MM.1S (cell line): ENCODE measurements at regions not wholly inside any gene's neighbourhood (a gene's known extent, or its start where the extent isn't known, plus 50 kb on each side); places are given as distances from the start of the nearest gene placed in this dataset.
"Not testable (repeated sequence)": the region's sequence is repeated elsewhere in the genome, so short reads cannot be mapped to it uniquely, and the experiment has no call there.

Experiments
- DNase-seq: peaks from one replicate; pipeline ENCODE4 v3.0.0-alpha.2; 2015
- H2AFZ ChIP-seq: fragments of 300-600 bp; sonication (generic); 2 replicates; pipeline ENCODE4 v1.6.0; 2016; ENCODE audit warnings: antibody characterized with exemption, low read length
- H3F3A ChIP-seq: fragments of 300-600 bp; sonication (generic); 2 replicates; pipeline ENCODE4 v1.6.1; 2016; ENCODE audit warnings: mild to moderate bottlenecking, antibody characterized with exemption, low read length, moderate library complexity, mixed read lengths; ENCODE audit not compliant: insufficient read depth
- H3K27ac ChIP-seq: fragments of 300-600 bp; sonication (generic); 2 replicates; pipeline ENCODE4 v1.5.1; 2016; ENCODE audit warnings: mild to moderate bottlenecking, low read length
- H3K27me3 ChIP-seq: fragments of 300-600 bp; sonication (generic); replicated peaks from 2 replicates; pipeline ENCODE4 v1.6.0; 2016; ENCODE audit warnings: low read length; ENCODE audit not compliant: insufficient read depth
- H3K36me3 ChIP-seq: fragments of 300-600 bp; sonication (generic); replicated peaks from 2 replicates; pipeline ENCODE4 v1.6.1; 2016; ENCODE audit warnings: mild to moderate bottlenecking, low read length, mixed read lengths; ENCODE audit not compliant: insufficient read depth
- H3K4me1 ChIP-seq: fragments of 300-600 bp; sonication (generic); 2 replicates; pipeline ENCODE4 v1.6.1; 2016; ENCODE audit warnings: low read length, mixed read lengths
- H3K4me2 ChIP-seq: fragments of 300-600 bp; sonication (generic); 2 replicates; pipeline ENCODE4 v1.6.0; 2016; ENCODE audit warnings: low read depth, low read length
- H3K4me3 ChIP-seq: fragments of 300-600 bp; sonication (generic); 2 replicates; pipeline ENCODE4 v1.5.1; 2016; ENCODE audit warnings: low read length, mixed read lengths
- H3K79me2 ChIP-seq: fragments of 300-600 bp; sonication (generic); 2 replicates; pipeline ENCODE4 v1.6.1; 2016; ENCODE audit warnings: mixed run types, low read length, mixed read lengths
- H3K9ac ChIP-seq: fragments of 300-600 bp; sonication (generic); 2 replicates; pipeline ENCODE4 v1.6.1; 2016; ENCODE audit warnings: low read length, mixed read lengths
- H3K9me2 ChIP-seq: fragments of 300-600 bp; sonication (generic); replicated peaks from 2 replicates; pipeline ENCODE4 v1.6.1; 2016; ENCODE audit warnings: mild to moderate bottlenecking, low read length, mixed read lengths; ENCODE audit not compliant: insufficient read depth
- H3K9me3 ChIP-seq: fragments of 300-600 bp; sonication (generic); replicated peaks from 2 replicates; pipeline ENCODE4 v1.6.1; 2016; ENCODE audit warnings: mild to moderate bottlenecking, low read length, mixed read lengths; ENCODE audit not compliant: insufficient read depth
- H4K20me1 ChIP-seq: fragments of 300-600 bp; sonication (generic); 2 replicates; pipeline ENCODE4 v1.6.1; 2016; ENCODE audit warnings: mild to moderate bottlenecking, low read length, moderate library complexity, mixed read lengths; ENCODE audit not compliant: insufficient read depth
- EZH2 ChIP-seq: fragments of 300-600 bp; sonication (generic); optimal IDR thresholded peaks from 2 replicates; pipeline ENCODE3; 2017; ENCODE audit warnings: low read depth, mild to moderate bottlenecking, antibody characterized with exemption, low read length, mixed read lengths
- EZH2phosphoT487 ChIP-seq: fragments of 300-600 bp; sonication (generic); IDR thresholded peaks from 2 replicates; pipeline ENCODE4 v1.6.1; 2018; ENCODE audit warnings: antibody characterized with exemption, low read length
- TF ChIP-seq, protein P1 (sequence below): fragments of 300-600 bp; sonication (generic); IDR thresholded peaks from 2 replicates; pipeline ENCODE4 v1.5.1; 2016; ENCODE audit warnings: antibody characterized with exemption, low read length, mixed read lengths

DNA sequence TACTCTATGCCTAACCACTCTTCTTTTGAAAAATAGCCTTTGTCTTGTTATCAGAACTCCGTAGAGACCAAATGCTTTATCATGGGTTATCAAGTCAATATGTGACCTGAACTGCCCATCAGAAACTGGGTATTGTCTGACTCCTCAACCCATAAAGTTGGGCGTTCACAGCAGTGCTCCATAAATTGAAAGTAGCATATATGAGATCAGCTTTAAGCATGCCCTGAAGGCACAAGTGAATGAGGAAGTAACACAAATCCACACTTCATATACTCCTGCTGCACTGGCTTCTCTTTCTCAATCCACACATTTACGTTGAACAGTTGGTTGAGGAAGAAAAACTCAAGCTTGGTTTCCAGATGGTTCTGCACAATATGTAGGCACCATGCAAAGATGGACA lies 1106.0 kb downstream of the STIM2 start:
- Histone ChIP-seq H4K20me1 (no peaks in the 10 kb centered on the region), H3F3A (no peaks in the 10 kb centered on the region), H3K79me2 (no peaks in the 10 kb centered on the region), H3K36me3 (no peaks in the 10 kb centered on the region), H3K27me3 (no peaks in the 10 kb centered on the region), H3K9ac (no peak overlapping the region), H3K4me1 (no peaks in the 10 kb centered on the region), H3K4me2 (no peak overlapping the region), H3K9me2 (no peaks in the 10 kb centered on the region), H3K4me3 (no peak overlapping the region), H3K9me3 (no peaks in the 10 kb centered on the region), H2AFZ (no peak overlapping the region), H3K27ac (no peak overlapping the region)
- DNase-seq = no peak
- TF ChIP-seq EZH2phosphoT487 (no peak), EZH2 (no peak)
- TF ChIP-seq, protein P1, sequence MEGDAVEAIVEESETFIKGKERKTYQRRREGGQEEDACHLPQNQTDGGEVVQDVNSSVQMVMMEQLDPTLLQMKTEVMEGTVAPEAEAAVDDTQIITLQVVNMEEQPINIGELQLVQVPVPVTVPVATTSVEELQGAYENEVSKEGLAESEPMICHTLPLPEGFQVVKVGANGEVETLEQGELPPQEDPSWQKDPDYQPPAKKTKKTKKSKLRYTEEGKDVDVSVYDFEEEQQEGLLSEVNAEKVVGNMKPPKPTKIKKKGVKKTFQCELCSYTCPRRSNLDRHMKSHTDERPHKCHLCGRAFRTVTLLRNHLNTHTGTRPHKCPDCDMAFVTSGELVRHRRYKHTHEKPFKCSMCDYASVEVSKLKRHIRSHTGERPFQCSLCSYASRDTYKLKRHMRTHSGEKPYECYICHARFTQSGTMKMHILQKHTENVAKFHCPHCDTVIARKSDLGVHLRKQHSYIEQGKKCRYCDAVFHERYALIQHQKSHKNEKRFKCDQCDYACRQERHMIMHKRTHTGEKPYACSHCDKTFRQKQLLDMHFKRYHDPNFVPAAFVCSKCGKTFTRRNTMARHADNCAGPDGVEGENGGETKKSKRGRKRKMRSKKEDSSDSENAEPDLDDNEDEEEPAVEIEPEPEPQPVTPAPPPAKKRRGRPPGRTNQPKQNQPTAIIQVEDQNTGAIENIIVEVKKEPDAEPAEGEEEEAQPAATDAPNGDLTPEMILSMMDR = no peak

DNA sequence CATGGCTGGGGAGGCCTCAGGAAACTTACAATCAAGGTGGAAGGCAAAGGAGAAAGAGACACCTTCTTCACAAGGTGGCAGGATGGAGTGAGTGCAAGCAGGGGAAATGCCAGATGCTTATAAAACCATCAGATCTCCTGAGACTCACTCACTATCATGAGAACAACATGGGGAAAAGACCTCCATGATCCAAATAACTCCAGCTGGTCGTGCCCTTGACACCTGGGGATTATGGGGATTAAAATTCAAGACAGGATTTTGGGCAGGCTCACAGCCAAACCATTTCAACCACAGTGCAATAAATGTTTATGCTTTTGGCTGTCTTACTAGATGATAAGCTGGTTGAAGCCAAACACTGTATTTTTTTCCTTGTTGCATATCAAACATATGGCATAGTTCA lies 1112.4 kb downstream of the STIM2 start:
- Histone ChIP-seq H3K4me1 (no peaks in the 10 kb centered on the region), H3K9me3 (no peaks in the 10 kb centered on the region), H3K27me3 (no peaks in the 10 kb centered on the region), H3K27ac (no peak overlapping the region), H3K79me2 (no peaks in the 10 kb centered on the region), H2AFZ (no peak overlapping the region), H3F3A (no peaks in the 10 kb centered on the region), H3K36me3 (no peaks in the 10 kb centered on the region), H4K20me1 (no peaks in the 10 kb centered on the region), H3K4me2 (no peak overlapping the region), H3K9me2 (no peaks in the 10 kb centered on the region), H3K4me3 (no peak overlapping the region), H3K9ac (no peak overlapping the region)
- DNase-seq = no peak
- TF ChIP-seq EZH2 (no peak), EZH2phosphoT487 (no peak)
- TF ChIP-seq, protein P1 = no peak

- no peaks in the 10 kb centered on the region for H3K9me3 ChIP-seq
- no peak overlapping the region for H3K4me3 ChIP-seq
- no peaks in the 10 kb centered on the region for H3K79me2 ChIP-seq
- H3K4me2 ChIP-seq = no peak overlapping the region
- no peaks in the 10 kb centered on the region for H3K4me1 ChIP-seq
- H3K27me3 ChIP-seq = no peaks in the 10 kb centered on the region
- no peaks in the 10 kb centered on the region for H3F3A ChIP-seq
- H3K36me3 ChIP-seq = no peaks in the 10 kb centered on the region
- no peak overlapping the region for H3K9ac ChIP-seq
- TF ChIP-seq, protein P1 = no peak
- TF ChIP-seq EZH2phosphoT487 = no peak
- H4K20me1 ChIP-seq = no peaks in the 10 kb centered on the region
- no peak overlapping the region for H2AFZ ChIP-seq
- no peaks in the 10 kb centered on the region for H3K9me2 ChIP-seq
- H3K27ac ChIP-seq = no peak overlapping the region
- DNase-seq = no peak
Observed at GRCh38 chr4:27973700-27974099, 1113.1 kb downstream of the STIM2 start.

GRCh38 chr4:27974339-27974738 lies 1113.7 kb downstream of the STIM2 start:
- H2AFZ ChIP-seq = no peak overlapping the region
- no peak for DNase-seq
- no peaks in the 10 kb centered on the region for H3K9me3 ChIP-seq
- TF ChIP-seq, protein P1 = no peak
- TF ChIP-seq EZH2phosphoT487 (no peak), EZH2 (no peak)
- H3K9ac ChIP-seq = no peak overlapping the region
- no peaks in the 10 kb centered on the region for H3F3A ChIP-seq
- H3K4me3 ChIP-seq = no peak overlapping the region
- H3K9me2 ChIP-seq = no peaks in the 10 kb centered on the region
- H3K27me3 ChIP-seq = no peaks in the 10 kb centered on the region
- H3K4me1 ChIP-seq = no peaks in the 10 kb centered on the region
- H4K20me1 ChIP-seq = no peaks in the 10 kb centered on the region
- no peaks in the 10 kb centered on the region for H3K79me2 ChIP-seq
- no peak overlapping the region for H3K4me2 ChIP-seq
- H3K27ac ChIP-seq = no peak overlapping the region
- no peaks in the 10 kb centered on the region for H3K36me3 ChIP-seq

- H3K4me3 ChIP-seq, H3K9me2 ChIP-seq, H3K36me3 ChIP-seq, H3K9ac ChIP-seq, H4K20me1 ChIP-seq, H3K4me2 ChIP-seq, H3K9me3 ChIP-seq, H3K4me1 ChIP-seq, H3K27me3 ChIP-seq, H3K79me2 ChIP-seq, H2AFZ ChIP-seq, DNase-seq, H3K27ac ChIP-seq, H3F3A ChIP-seq: not testable (repeated sequence)
Observed at GRCh38 chr4:27974881-27975280, 1114.2 kb downstream of the STIM2 start.
